ENCODE measurements at regions not wholly inside any gene's neighbourhood (a gene's known extent, or its start where the extent isn't known, plus 50 kb on each side); places are given as distances from the start of the nearest gene placed in this dataset.

- TF ChIP-seq, protein P1, sequence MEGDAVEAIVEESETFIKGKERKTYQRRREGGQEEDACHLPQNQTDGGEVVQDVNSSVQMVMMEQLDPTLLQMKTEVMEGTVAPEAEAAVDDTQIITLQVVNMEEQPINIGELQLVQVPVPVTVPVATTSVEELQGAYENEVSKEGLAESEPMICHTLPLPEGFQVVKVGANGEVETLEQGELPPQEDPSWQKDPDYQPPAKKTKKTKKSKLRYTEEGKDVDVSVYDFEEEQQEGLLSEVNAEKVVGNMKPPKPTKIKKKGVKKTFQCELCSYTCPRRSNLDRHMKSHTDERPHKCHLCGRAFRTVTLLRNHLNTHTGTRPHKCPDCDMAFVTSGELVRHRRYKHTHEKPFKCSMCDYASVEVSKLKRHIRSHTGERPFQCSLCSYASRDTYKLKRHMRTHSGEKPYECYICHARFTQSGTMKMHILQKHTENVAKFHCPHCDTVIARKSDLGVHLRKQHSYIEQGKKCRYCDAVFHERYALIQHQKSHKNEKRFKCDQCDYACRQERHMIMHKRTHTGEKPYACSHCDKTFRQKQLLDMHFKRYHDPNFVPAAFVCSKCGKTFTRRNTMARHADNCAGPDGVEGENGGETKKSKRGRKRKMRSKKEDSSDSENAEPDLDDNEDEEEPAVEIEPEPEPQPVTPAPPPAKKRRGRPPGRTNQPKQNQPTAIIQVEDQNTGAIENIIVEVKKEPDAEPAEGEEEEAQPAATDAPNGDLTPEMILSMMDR (IDR thresholded peaks at IDR 0.05) = no peak
- TF ChIP-seq POLR2A (IDR thresholded peaks at IDR 0.05) = no peak
Measured at GRCh38 chr2:190805126-190805525, 75.5 kb upstream of the GLS start.
